K562 (cell line): ENCODE measurements at regions not wholly inside any gene's neighbourhood (a gene's known extent, or its start where the extent isn't known, plus 50 kb on each side); places are given as distances from the start of the nearest gene placed in this dataset.
A peak's percentile ranks its signal among the peaks of the same experiment; 100 is the strongest.

Source experiments
- ATAC-seq: fragments of 200-7000 bp; cut with Tn5 transposase; 3 replicates; pipeline ENCODE4 v1.9.1; 2020; ENCODE audit warnings: moderate library complexity
- BruUV-seq: library from RNA; stranded (reverse); fragments of 400-500 nt; replicated peaks from 2 replicates; lab custom pipeline; 2021; lab: Mats Ljungman, UMichigan
- CTCF ChIA-PET: fragments of 300-600 bp; formaldehyde crosslinking; extraction: SDS; loops from one replicate; lab custom pipeline; 2021; ENCODE audit warnings: low intra/inter-chr PET ratio; lab: Yijun Ruan, JAX
- POLR2A ChIA-PET: fragments of 300-600, 350-650 bp; sonication (Branson Sonifier 250); formaldehyde crosslinking; extraction: SDS; loops from one replicate; lab custom pipeline; 2021; ENCODE audit warnings: antibody characterized with exemption, inconsistent platforms; lab: Yijun Ruan, JAX
- DNase-seq, 4 experiments: peaks; one replicate each; pipeline versions ENCODE4 v3.0.0 to v3.0.0-alpha.2; 2011 to 2018; ENCODE audit warnings: low spot score in 3 of 4, mixed read lengths in 3 of 4; ENCODE audit errors: extremely low read depth in 1 of 4
- FAIRE-seq: peaks from 2 replicates; lab custom pipeline; 2011; peaks lifted over from hg19 to GRCh38; lab: Jason Lieb, UNC
- H2AFZ ChIP-seq: 2 replicates; pipeline ENCODE4 v1.6.0; 2011; ENCODE audit warnings: low read depth, low read length, control low read depth, inconsistent platforms
- H3K27ac ChIP-seq: fragments of 200-600 bp; 3 replicates; pipeline ENCODE4 v1.8.0; 2011; ENCODE audit warnings: low read depth, mild to moderate bottlenecking, control low read depth, inconsistent platforms, low read length, moderate library complexity, mixed read lengths; ENCODE audit errors: extremely low read depth
- H3K27me3 ChIP-seq, 2 experiments: fragments of 300-600 bp in 1 of 2; 2 replicates in 1 of 2; 3 replicates in 1 of 2; pipeline versions ENCODE4 v1.6.0 to v1.8.0; 2011; ENCODE audit warnings: inconsistent platforms in 2 of 2, low read length in 2 of 2, mild to moderate bottlenecking in 1 of 2, mixed read lengths in 1 of 2, moderate library complexity in 1 of 2; ENCODE audit not compliant: control insufficient read depth in 2 of 2, insufficient read depth in 2 of 2
- H3K36me3 ChIP-seq: fragments of 300-600 bp; 3 replicates; pipeline ENCODE4 v1.8.0; 2011; ENCODE audit warnings: mild to moderate bottlenecking, low read length, inconsistent platforms; ENCODE audit not compliant: control insufficient read depth, insufficient read depth
- H3K4me1 ChIP-seq, 2 experiments: fragments of 200-600 bp in 1 of 2; replicated peaks in 1 of 2; 2 replicates in 1 of 2; 3 replicates in 1 of 2; pipeline versions ENCODE4 v1.5.1 to v1.8.0; 2011; ENCODE audit warnings: inconsistent platforms in 2 of 2, low read length in 2 of 2, mild to moderate bottlenecking in 1 of 2, mixed read lengths in 1 of 2, moderate library complexity in 1 of 2; ENCODE audit not compliant: control insufficient read depth in 2 of 2, insufficient read depth in 2 of 2
- H3K4me2 ChIP-seq: 2 replicates; pipeline ENCODE4 v1.6.1; 2011; ENCODE audit warnings: low read length, control low read depth, inconsistent platforms, mixed read lengths; ENCODE audit not compliant: insufficient read depth
- H3K4me3 ChIP-seq: fragments of 200-600 bp; sonication (generic), shearing (Covaris generic); 2 replicates; pipeline ENCODE4 v1.5.1; 2016; ENCODE audit warnings: control low read depth, inconsistent platforms
- H3K79me2 ChIP-seq: fragments of 200-600 bp; 3 replicates; pipeline ENCODE4 v1.8.0; 2011; ENCODE audit warnings: low read length, inconsistent platforms; ENCODE audit not compliant: control insufficient read depth, insufficient read depth
- H3K9ac ChIP-seq, 2 experiments: 2 replicates each; pipeline versions ENCODE4 v1.6.0 to v1.6.1; 2011; ENCODE audit warnings: low read depth in 2 of 2, low read length in 2 of 2, control low read depth in 1 of 2, inconsistent platforms in 1 of 2, mild to moderate bottlenecking in 1 of 2, mixed read lengths in 1 of 2; ENCODE audit not compliant: insufficient read depth in 1 of 2
- H3K9me1 ChIP-seq: one replicate; pipeline ENCODE4 v1.6.0; 2011; ENCODE audit warnings: inconsistent platforms, mild to moderate bottlenecking, low read length, moderate library complexity; ENCODE audit not compliant: control insufficient read depth, insufficient read depth
- H3K9me3 ChIP-seq: replicated peaks from 2 replicates; pipeline ENCODE4 v1.5.1; 2011; ENCODE audit warnings: low read depth, low read length, inconsistent platforms; ENCODE audit not compliant: control insufficient read depth, insufficient read depth
- H4K20me1 ChIP-seq: replicated peaks from 2 replicates; pipeline ENCODE4 v1.6.1; 2011; ENCODE audit warnings: low read length, inconsistent platforms, mixed read lengths; ENCODE audit not compliant: control insufficient read depth, insufficient read depth
- ARID3A ChIP-seq: IDR thresholded peaks from 2 replicates; pipeline ENCODE4 v1.6.1; 2012; ENCODE audit warnings: low read depth, low read length, improper control_type of control experiment, borderline replicate concordance
- CREB1 ChIP-seq, 2 experiments: sonication (generic) in 1 of 2; formaldehyde crosslinking in 1 of 2; IDR thresholded peaks; 2 replicates each; pipeline versions ENCODE4 v1.6.1 to v1.8.0; 2012 to 2022; ENCODE audit warnings: inconsistent platforms in 1 of 2, mild to moderate bottlenecking in 1 of 2, missing genetic modification reagents in 1 of 2, moderate library complexity in 1 of 2
- ELK1 ChIP-seq: sonication (generic); formaldehyde crosslinking; IDR thresholded peaks from 2 replicates; pipeline ENCODE4 v1.8.1; 2022; ENCODE audit warnings: missing genetic modification reagents
- NCOA2 ChIP-seq, 2 experiments: fragments of 450-650 bp; IDR thresholded peaks; 2 replicates each; pipeline ENCODE4 v1.6.1; 2018; ENCODE audit warnings: mild to moderate bottlenecking in 2 of 2, moderate library complexity in 1 of 2; ENCODE audit not compliant: partially characterized antibody in 2 of 2
- RAD21 ChIP-seq, 2 experiments: fragments of 250-450 bp in 1 of 2; fragments of 450-650 bp in 1 of 2; sonication (Bioruptor Pico) in 1 of 2; formaldehyde crosslinking in 1 of 2; IDR thresholded peaks in 1 of 2; conservative IDR thresholded peaks in 1 of 2; 2 replicates each; pipeline versions ENCODE4 v1.4.0 to v1.8.0; 2020 to 2022; ENCODE audit warnings: mild to moderate bottlenecking in 2 of 2, moderate library complexity in 1 of 2
- SMAD1 ChIP-seq: fragments of 150-350 bp; IDR thresholded peaks from 2 replicates; pipeline ENCODE4 v1.6.1; 2014; ENCODE audit warnings: low read length, low read depth; ENCODE audit not compliant: partially characterized antibody
- VEZF1 ChIP-seq: fragments of 200-800 bp; sonication (Bioruptor generic); IDR thresholded peaks from 2 replicates; pipeline ENCODE4 v1.6.1; 2017; ENCODE audit warnings: missing genetic modification characterization, missing compliant biosample characterization
- ZNF224 ChIP-seq: sonication (generic); formaldehyde crosslinking; IDR thresholded peaks from 2 replicates; pipeline ENCODE4 v1.8.0; 2022; ENCODE audit warnings: mild to moderate bottlenecking, missing genetic modification reagents
- ZNF707 ChIP-seq: fragments of 250-450 bp; sonication (Bioruptor Pico); conservative IDR thresholded peaks from 2 replicates; pipeline ENCODE4 v1.8.0; 2022; ENCODE audit warnings: inconsistent platforms, mild to moderate bottlenecking, moderate library complexity
- WGBS: fragments of 100-300 bp; shearing (Covaris generic); methylation state at CpG from one replicate; pipeline ENCODE4 v1.1.6; 2016; ENCODE audit warnings: low coverage, mixed read lengths; ENCODE audit not compliant: insufficient coverage; ENCODE audit errors: missing lambda C conversion rate; 5-methylcytosine and 5-hydroxymethylcytosine counted together
- in situ Hi-C: fragments of 300-500 bp; cut with MboI; formaldehyde crosslinking; loops from 4 replicates; pipeline ENCODE4 v1.15.0; 2018; ENCODE audit warnings: inconsistent platforms, mixed read lengths
- intact Hi-C: fragments of 100-400 bp; cut with micrococcal nuclease; formaldehyde crosslinking; loops from 2 replicates; pipeline ENCODE4 v1.14.2; 2022

DNA sequence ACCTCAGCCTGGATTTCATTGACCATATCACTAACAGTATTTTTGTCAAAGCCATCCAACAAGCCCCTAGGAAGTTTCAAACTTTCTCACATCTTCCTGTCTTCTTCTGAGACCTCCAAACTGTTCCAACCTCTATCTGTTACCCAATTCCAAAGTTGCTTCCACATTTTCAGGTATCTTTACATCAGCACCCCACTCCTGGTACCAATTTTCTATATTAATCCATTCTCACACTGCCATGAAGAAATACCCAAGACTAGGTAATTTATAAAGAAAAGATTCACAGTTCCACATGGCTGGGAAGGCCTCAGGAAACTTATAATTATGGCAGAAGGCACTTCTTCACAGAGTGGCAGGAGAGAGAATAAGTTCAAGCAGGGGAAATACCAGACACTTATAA lies 571.9 kb upstream of the PHF14 start:
- Histone ChIP-seq H3K27me3 (no peaks in the 10 kb centered on the region), H3K4me2 (no peak overlapping the region), H3K79me2 (no peaks in the 10 kb centered on the region), H3K27ac (no peak overlapping the region), H2AFZ (no peak overlapping the region), H3K4me3 (no peak overlapping the region), H4K20me1 (no peaks in the 10 kb centered on the region), H3K9ac (no peak overlapping the region), H3K36me3 (no peaks in the 10 kb centered on the region), H3K9me3 (no peaks in the 10 kb centered on the region), H3K9me1 (no peaks in the 10 kb centered on the region), H3K4me1 (no peaks in the 10 kb centered on the region)
- no TSS peak for BruUV-seq
- intact Hi-C loops (no loop called here), in situ Hi-C loops (loop anchor here (25.0 kb wide), 1 partner anchor 1989 kb away; no protein-coding TSS in a partner anchor)
- TF ChIP-seq NCOA2 (IDR thresholded peaks at IDR 0.05; ENCODE audit: partially characterized antibody in 2 of 2) (no peak), ZNF224 (CRISPR knock-in tag) (no peak), ZNF707 (peak; percentile 93)
- POLR2A ChIA-PET = no interaction called here
- no peak for DNase-seq
- FAIRE-seq = no peak
- CTCF ChIA-PET = no interaction called here
- no peak for ATAC-seq

GRCh38 chr7:10412422-10413019 lies 561.2 kb upstream of the PHF14 start:
- Histone ChIP-seq H3K4me2 (no peak overlapping the region), H3K4me1 (no peaks in the 10 kb centered on the region), H3K79me2 (no peaks in the 10 kb centered on the region), H2AFZ (no peak overlapping the region), H4K20me1 (no peaks in the 10 kb centered on the region), H3K9ac (no peak overlapping the region), H3K9me1 (no peaks in the 10 kb centered on the region), H3K9me3 (no peaks in the 10 kb centered on the region), H3K36me3 (no peaks in the 10 kb centered on the region), H3K27ac (no peak overlapping the region), H3K27me3 (no peaks in the 10 kb centered on the region), H3K4me3 (no peak overlapping the region)
- no TSS peak for BruUV-seq
- intact Hi-C loops = loop anchor here (2.0 to 10.0 kb wide), 3 partner anchors 292 to 1994 kb away; no protein-coding TSS in a partner anchor
- DNase-seq = peak; percentile 33 to 58 (median 36)
- WGBS = 10% methylated on average over 3 of the region's 3 CpGs
- peak; percentile 84 for ATAC-seq
- in situ Hi-C loops = loop anchor here (25.0 kb wide), 1 partner anchor 2000 kb away; no protein-coding TSS in a partner anchor
- ChIA-PET CTCF (no interaction called here), POLR2A (interaction anchor here (0.8 kb wide), 1 partner anchor 445 kb away, joined by 3 read pairs; no protein-coding TSS in a partner anchor)
- FAIRE-seq = peak; percentile 73
- no peak for TF ChIP-seq ELK1 (CRISPR knock-in tag)
- TF ChIP-seq ARID3A = 0 out of 2 replicates have a peak, but pooled peaks have one; percentile 35
- no peak for TF ChIP-seq VEZF1
- no peak for TF ChIP-seq CREB1 (IDR thresholded peaks at IDR 0.05)
- no peak for TF ChIP-seq CREB1 (CRISPR knock-in tag; IDR thresholded peaks at IDR 0.05)
- TF ChIP-seq SMAD1 = no peak
- peak; percentile 44 to 57 for TF ChIP-seq RAD21 (CRISPR knock-in tag; conservative IDR thresholded peaks at IDR 0.05 in 1 of 2, IDR thresholded peaks at IDR 0.05 in 1 of 2)
